ENCODE measurements at regions not wholly inside any gene's neighbourhood (a gene's known extent, or its start where the extent isn't known, plus 50 kb on each side); places are given as distances from the start of the nearest gene placed in this dataset.
"Not testable (repeated sequence)": the region's sequence is repeated elsewhere in the genome, so short reads cannot be mapped to it uniquely, and the experiment has no call there.

DNA sequence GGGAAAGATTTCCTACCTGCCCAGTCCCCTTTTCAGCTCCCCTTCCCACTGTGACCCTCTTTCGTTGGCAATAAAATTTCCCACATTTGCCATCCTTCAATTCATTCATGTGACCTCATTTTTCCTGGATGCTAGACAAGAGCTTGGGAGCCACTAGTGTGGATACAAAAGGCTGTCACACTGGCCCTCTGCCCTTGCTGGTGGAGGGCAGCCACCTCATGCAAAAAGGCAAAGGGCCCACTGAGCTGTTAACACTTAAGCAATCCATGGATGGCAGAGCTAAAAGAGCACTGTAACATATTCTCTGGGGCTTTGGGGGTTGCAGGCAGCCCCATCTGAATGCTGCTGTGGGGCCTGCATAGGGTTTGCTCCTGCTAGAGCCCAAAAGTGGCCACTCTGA is 315.1 kb downstream of the NEBL start:
- Histone ChIP-seq H3K36me3 (no peaks in the 10 kb centered on the region), H3K27me3 (no peaks in the 10 kb centered on the region), H3K9me3 (no peaks in the 10 kb centered on the region), H3K4me1 (ENCODE audit: control insufficient read depth in 1 of 2, insufficient read depth in 1 of 2, low read depth in 1 of 2, low read length in 1 of 2) (peaks cover 15 to 17% of the 10 kb centered on the region in 2 experiments), H3K27ac (no peak overlapping the region), H3K4me3 (ENCODE audit: low read depth in 1 of 2, low read length in 1 of 2) (no peak overlapping the region)
- TF ChIP-seq, protein P1, sequence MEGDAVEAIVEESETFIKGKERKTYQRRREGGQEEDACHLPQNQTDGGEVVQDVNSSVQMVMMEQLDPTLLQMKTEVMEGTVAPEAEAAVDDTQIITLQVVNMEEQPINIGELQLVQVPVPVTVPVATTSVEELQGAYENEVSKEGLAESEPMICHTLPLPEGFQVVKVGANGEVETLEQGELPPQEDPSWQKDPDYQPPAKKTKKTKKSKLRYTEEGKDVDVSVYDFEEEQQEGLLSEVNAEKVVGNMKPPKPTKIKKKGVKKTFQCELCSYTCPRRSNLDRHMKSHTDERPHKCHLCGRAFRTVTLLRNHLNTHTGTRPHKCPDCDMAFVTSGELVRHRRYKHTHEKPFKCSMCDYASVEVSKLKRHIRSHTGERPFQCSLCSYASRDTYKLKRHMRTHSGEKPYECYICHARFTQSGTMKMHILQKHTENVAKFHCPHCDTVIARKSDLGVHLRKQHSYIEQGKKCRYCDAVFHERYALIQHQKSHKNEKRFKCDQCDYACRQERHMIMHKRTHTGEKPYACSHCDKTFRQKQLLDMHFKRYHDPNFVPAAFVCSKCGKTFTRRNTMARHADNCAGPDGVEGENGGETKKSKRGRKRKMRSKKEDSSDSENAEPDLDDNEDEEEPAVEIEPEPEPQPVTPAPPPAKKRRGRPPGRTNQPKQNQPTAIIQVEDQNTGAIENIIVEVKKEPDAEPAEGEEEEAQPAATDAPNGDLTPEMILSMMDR (IDR thresholded peaks at IDR 0.05): no peak

DNA sequence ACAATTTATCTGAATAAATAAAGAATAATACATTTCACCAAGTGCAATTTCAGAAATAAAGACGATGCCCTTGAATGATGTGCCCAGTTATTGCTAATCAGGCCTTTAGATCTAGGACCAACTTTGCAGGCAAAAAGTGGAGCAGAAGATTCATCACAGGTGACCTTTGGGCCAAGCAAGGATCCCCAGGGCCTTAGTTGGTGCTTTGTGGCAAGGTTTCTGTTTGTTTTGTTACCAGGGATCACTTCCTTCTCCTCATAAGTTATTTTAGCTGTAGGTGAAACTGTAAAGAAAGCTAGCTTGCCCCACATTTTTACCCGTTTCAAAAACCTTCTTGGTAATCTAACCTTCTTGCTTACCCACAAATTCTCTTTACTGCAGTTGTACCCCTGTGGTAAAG is 323.2 kb downstream of the NEBL start:
- Histone ChIP-seq H3K36me3 (no peaks in the 10 kb centered on the region), H3K9me3 (no peaks in the 10 kb centered on the region), H3K27me3 (no peaks in the 10 kb centered on the region), H3K27ac (no peak overlapping the region), H3K4me3 (ENCODE audit: low read depth in 1 of 2, low read length in 1 of 2) (no peak overlapping the region), H3K4me1 (ENCODE audit: control insufficient read depth in 1 of 2, insufficient read depth in 1 of 2, low read depth in 1 of 2, low read length in 1 of 2) (no peaks in the 10 kb centered on the region)
- TF ChIP-seq, protein P1 (IDR thresholded peaks at IDR 0.05): no peak

DNA sequence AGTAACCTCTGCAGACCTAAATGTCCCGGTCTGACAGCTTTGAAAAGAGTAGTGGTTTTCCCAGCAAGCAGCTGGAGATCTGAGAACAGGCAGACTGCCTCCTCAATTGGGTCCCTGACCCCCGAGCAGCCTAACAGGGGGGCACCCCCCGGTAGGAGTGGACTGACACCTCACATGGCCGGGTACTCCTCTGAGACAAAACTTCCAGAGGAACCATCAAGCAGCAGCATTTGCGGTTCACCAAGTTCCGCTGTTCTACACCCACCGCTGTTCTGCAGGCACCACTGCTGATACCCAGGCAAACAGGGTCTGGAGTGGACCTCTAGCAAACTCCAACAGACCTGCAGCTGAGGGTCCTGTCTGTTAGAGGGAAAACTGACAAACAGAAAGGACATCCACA is 341.1 kb downstream of the NEBL start:
- not testable (repeated sequence) for H3K27ac ChIP-seq; H3K27me3 ChIP-seq; H3K9me3 ChIP-seq; H3K36me3 ChIP-seq; H3K4me3 ChIP-seq (ENCODE audit: low read depth in 1 of 2, low read length in 1 of 2)
- H3K4me1 ChIP-seq (ENCODE audit: control insufficient read depth in 1 of 2, insufficient read depth in 1 of 2, low read depth in 1 of 2, low read length in 1 of 2): peaks cover 14 to 17% of the 10 kb centered on the region in 2 experiments

DNA sequence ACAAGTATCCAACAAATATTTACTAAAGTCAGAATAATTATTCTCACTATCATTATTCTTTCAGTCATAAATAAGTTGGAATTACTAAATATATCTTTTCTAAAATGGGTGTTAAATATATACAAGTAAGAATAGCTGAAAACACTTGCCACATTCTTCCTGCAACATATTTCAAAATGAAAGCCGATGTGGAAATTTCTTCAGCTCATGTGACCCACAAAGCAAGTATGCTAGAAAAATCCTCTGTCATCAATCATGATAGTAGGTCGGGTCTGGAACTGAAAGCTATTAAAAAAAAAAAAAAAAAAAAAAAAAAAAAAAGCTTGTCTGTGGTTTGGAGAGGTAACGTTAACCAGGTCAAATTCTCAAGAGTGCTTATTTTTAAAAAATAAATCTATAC is 344.7 kb downstream of the NEBL start:
- Histone ChIP-seq H3K27me3 (no peaks in the 10 kb centered on the region), H3K9me3 (no peaks in the 10 kb centered on the region), H3K27ac (peak overlapping the region; percentile 66), H3K4me1 (ENCODE audit: control insufficient read depth in 1 of 2, insufficient read depth in 1 of 2, low read depth in 1 of 2, low read length in 1 of 2) (peaks cover 14 to 18% of the 10 kb centered on the region in 2 experiments), H3K36me3 (no peaks in the 10 kb centered on the region), H3K4me3 (ENCODE audit: low read depth in 1 of 2, low read length in 1 of 2) (no peak overlapping the region)
- TF ChIP-seq, protein P1 (IDR thresholded peaks at IDR 0.05): no peak

DNA sequence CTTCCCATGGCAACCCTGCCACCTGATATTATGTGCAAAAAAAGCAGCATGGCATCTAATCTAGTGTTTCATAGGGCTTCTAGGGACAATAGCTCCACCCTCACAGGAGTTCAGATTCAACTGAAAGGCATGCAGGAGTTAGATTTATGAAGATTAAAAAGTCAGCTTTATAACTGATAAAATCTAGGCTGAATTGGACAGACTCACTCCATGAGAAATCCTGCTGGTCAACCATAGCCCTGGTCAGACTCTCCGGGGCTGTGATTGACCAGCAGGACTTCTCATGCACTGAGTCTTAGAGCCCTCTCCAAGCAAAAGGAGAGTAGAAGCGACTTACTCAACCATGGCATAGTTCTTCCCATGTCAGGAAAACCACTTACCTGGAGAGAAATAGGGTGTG is 345.4 kb downstream of the NEBL start:
- peak overlapping the region; percentile 66 for H3K27ac ChIP-seq
- no peaks in the 10 kb centered on the region for H3K36me3 ChIP-seq
- TF ChIP-seq, protein P1 (IDR thresholded peaks at IDR 0.05): no peak
- H3K9me3 ChIP-seq: no peaks in the 10 kb centered on the region
- H3K4me3 ChIP-seq (ENCODE audit: low read depth in 1 of 2, low read length in 1 of 2): no peak overlapping the region
- peaks cover 14 to 18% of the 10 kb centered on the region in 2 experiments for H3K4me1 ChIP-seq (ENCODE audit: control insufficient read depth in 1 of 2, insufficient read depth in 1 of 2, low read depth in 1 of 2, low read length in 1 of 2)
- H3K27me3 ChIP-seq: no peaks in the 10 kb centered on the region

DNA sequence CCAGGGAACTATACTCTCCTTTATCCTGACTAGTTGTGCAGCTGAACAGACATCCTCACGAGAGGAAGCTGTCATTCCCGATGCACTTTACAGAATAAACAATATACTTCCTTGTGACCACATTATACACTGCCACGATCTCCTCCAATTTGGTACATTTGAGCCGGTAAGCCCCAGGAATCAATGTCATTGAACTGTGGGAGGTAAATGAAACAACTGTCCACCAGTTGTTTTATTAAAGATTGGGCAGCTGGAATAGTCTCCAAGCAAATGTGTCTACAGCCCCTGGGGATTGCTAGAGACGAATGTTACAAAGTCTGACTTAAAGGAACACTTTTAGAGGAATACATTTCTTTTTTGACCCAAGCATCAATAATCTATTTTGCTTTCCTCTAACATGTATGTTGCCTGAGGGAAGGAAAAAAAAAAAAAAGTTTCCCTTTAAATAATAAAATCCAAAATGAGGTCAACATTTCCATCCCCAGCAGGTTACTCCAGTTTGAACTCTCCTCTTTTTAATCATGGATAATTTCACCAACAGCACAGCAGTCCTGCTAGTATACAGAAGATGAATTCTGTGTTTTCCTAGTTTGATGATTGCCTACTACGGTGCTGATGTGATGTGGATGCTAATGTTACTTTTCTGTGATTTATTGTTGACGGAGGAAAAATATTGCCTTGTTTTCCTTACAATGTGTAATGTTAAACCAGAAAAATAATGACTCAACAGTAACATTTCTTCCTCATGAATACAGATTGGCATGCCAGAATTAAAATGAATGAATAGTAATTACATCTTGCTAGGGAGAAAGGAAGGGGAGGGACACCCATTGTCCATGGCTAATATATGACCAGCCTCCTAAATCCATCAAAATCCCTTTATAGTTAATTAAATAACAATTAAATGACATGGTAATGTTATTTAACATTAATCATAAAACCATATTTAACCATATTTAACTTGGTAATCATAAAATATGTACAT is 360.9 kb downstream of the NEBL start:
- Histone ChIP-seq H3K36me3 (no peaks in the 10 kb centered on the region), H3K9me3 (no peaks in the 10 kb centered on the region), H3K4me1 (ENCODE audit: control insufficient read depth in 1 of 2, insufficient read depth in 1 of 2, low read depth in 1 of 2, low read length in 1 of 2) (no peaks in the 10 kb centered on the region), H3K27me3 (no peaks in the 10 kb centered on the region), H3K27ac (no peak overlapping the region), H3K4me3 (ENCODE audit: low read depth in 1 of 2, low read length in 1 of 2) (no peak overlapping the region)
- TF ChIP-seq, protein P1 (IDR thresholded peaks at IDR 0.05): no peak

DNA sequence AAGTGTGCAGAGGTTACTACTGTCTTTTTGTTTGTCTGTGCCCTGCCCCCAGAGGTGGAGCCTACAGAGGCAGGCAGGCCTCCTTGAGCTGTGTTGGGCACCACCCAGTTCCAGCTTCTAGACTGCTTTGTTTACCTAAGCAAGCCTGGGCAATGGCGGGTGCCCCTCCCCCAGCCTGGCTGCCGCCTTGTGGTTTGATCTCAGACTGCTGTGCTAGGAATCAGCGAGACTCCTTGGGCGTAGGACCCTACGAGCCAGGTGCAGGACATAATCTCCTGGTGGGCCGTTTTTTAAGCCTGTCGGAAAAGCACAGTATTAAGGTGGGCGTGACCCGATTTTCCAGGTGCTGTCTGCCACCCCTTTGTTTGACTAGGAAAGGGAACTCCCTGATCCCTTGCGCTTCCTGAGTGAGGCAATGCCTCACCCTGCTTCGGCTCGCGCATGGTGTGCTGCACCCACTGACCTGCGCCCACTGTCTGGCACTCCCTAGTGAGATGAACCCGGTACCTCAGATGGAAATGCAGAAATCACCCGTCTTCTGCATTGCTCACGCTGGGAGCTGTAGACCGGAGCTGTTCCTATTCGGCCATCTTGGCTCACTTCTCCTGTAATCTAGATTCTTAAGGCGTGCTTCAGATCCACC is 365.7 kb downstream of the NEBL start:
- H3K4me1 ChIP-seq (ENCODE audit: control insufficient read depth in 1 of 2, insufficient read depth in 1 of 2, low read depth in 1 of 2, low read length in 1 of 2); H3K27ac ChIP-seq; H3K4me3 ChIP-seq (ENCODE audit: low read depth in 1 of 2, low read length in 1 of 2); H3K9me3 ChIP-seq; H3K36me3 ChIP-seq; H3K27me3 ChIP-seq: not testable (repeated sequence)

All from neutrophil (primary cell).